ENCODE measurements at regions not wholly inside any gene's neighbourhood (a gene's known extent, or its start where the extent isn't known, plus 50 kb on each side); places are given as distances from the start of the nearest gene placed in this dataset.

DNA sequence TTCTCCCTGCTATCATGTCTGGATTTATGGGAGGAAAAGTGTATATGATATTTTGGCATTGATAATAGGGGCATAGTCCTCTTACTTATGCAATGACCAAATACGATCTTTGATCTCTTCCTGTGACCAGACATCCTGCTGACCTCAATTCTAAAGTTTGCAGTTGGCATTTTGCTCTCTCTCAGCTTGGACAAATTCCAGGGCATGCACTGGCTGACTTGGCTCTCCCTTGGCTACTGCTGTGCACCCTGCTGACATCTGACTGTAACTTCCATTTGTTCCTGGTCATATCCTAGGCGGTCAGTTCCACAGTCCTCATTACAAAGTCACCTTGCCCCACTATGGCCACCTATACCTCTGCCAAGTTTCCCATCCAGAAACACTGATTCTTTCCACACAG, 380.7 kb upstream of the NR5A2 start:
- TF ChIP-seq, protein P1, sequence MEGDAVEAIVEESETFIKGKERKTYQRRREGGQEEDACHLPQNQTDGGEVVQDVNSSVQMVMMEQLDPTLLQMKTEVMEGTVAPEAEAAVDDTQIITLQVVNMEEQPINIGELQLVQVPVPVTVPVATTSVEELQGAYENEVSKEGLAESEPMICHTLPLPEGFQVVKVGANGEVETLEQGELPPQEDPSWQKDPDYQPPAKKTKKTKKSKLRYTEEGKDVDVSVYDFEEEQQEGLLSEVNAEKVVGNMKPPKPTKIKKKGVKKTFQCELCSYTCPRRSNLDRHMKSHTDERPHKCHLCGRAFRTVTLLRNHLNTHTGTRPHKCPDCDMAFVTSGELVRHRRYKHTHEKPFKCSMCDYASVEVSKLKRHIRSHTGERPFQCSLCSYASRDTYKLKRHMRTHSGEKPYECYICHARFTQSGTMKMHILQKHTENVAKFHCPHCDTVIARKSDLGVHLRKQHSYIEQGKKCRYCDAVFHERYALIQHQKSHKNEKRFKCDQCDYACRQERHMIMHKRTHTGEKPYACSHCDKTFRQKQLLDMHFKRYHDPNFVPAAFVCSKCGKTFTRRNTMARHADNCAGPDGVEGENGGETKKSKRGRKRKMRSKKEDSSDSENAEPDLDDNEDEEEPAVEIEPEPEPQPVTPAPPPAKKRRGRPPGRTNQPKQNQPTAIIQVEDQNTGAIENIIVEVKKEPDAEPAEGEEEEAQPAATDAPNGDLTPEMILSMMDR (IDR thresholded peaks at IDR 0.05; ENCODE audit: borderline replicate concordance, extremely low read depth, insufficient read depth) = no peak
- H3K4me1 ChIP-seq (ENCODE audit: control insufficient read depth in 2 of 3, insufficient read depth in 2 of 3, low read depth in 1 of 3, low read length in 3 of 3) = no peaks in the 10 kb centered on the region
- no peaks in the 10 kb centered on the region for H3K36me3 ChIP-seq (ENCODE audit: control insufficient read depth in 2 of 3, insufficient read depth in 3 of 3, low read length in 3 of 3)
- no peak overlapping the region for H3K4me3 ChIP-seq (ENCODE audit: low read length in 3 of 3)
- H3K27me3 ChIP-seq (ENCODE audit: control insufficient read depth, insufficient read depth, low read length) = no peaks in the 10 kb centered on the region
- H3K9ac ChIP-seq (ENCODE audit: low read length in 3 of 3) = no peak overlapping the region
- DNase-seq (no peak), FAIRE-seq (no peak)
- H3K27ac ChIP-seq (ENCODE audit: low read depth in 2 of 2, low read length in 2 of 2) = no peak overlapping the region
- H3K9me3 ChIP-seq (ENCODE audit: control insufficient read depth in 2 of 3, insufficient read depth in 1 of 3, low read length in 3 of 3) = no peaks in the 10 kb centered on the region
- intact Hi-C loops (cut with DNase I) = no loop called here

DNA sequence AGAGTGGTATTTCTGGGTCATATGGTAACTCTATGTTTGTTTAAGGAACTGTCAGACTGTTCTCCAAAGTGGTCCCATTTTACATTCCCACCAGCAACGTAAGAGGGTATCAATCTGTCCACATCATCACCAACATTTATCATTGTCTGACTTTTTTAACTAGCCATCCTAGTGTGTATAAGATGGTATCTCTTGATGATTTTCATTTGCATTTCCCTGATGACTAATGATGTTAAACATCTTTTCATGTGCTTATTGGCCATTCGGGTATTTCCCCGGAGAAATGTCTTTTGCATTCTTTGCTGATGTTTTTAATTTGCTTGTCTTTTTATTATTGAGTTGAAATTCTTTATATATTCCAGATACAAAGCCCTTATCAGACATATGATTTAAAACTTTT, 370.1 kb upstream of the NR5A2 start:
- no peak for DNase-seq
- Histone ChIP-seq H3K27me3 (ENCODE audit: control insufficient read depth, insufficient read depth, low read length) (no peaks in the 10 kb centered on the region), H3K9ac (ENCODE audit: low read length in 3 of 3) (no peak overlapping the region), H3K27ac (ENCODE audit: low read depth in 2 of 2, low read length in 2 of 2) (no peak overlapping the region), H3K4me1 (ENCODE audit: control insufficient read depth in 2 of 3, insufficient read depth in 2 of 3, low read depth in 1 of 3, low read length in 3 of 3) (no peaks in the 10 kb centered on the region), H3K9me3 (ENCODE audit: control insufficient read depth in 2 of 3, insufficient read depth in 1 of 3, low read length in 3 of 3) (no peaks in the 10 kb centered on the region), H3K4me3 (ENCODE audit: low read length in 3 of 3) (no peak overlapping the region), H3K36me3 (ENCODE audit: control insufficient read depth in 2 of 3, insufficient read depth in 3 of 3, low read length in 3 of 3) (no peaks in the 10 kb centered on the region)
- intact Hi-C loops (cut with DNase I) = no loop called here
- FAIRE-seq = no peak
- TF ChIP-seq, protein P1 (IDR thresholded peaks at IDR 0.05; ENCODE audit: borderline replicate concordance, extremely low read depth, insufficient read depth) = no peak

DNA sequence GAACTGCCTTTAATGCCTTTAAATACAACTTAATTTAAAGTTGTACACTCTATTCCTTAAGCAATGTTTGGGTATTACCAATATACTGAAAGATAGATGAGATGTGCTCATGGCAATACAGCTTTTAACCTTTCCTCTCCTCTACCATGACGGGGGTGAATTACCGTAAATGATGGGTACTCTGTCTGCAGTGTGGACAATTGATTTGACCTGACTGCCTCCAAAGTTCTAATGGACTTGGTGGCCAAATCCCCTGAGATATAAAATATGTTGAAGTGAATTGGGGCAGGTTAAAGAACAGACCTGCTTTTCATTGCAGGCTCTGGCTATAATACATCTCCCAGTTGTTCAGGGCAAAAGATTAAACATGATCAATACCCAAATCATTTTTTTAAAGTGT, 367.4 kb upstream of the NR5A2 start:
- no peak for DNase-seq
- no peak for FAIRE-seq
- no peak overlapping the region for H3K4me3 ChIP-seq (ENCODE audit: low read length in 3 of 3)
- no peak overlapping the region for H3K9ac ChIP-seq (ENCODE audit: low read length in 3 of 3)
- H3K27ac ChIP-seq (ENCODE audit: low read depth in 2 of 2, low read length in 2 of 2) = no peak overlapping the region
- intact Hi-C loops (cut with DNase I) = no loop called here
- H3K4me1 ChIP-seq (ENCODE audit: control insufficient read depth in 2 of 3, insufficient read depth in 2 of 3, low read depth in 1 of 3, low read length in 3 of 3) = no peaks in the 10 kb centered on the region
- H3K36me3 ChIP-seq (ENCODE audit: control insufficient read depth in 2 of 3, insufficient read depth in 3 of 3, low read length in 3 of 3) = no peaks in the 10 kb centered on the region
- TF ChIP-seq, protein P1 (IDR thresholded peaks at IDR 0.05; ENCODE audit: borderline replicate concordance, extremely low read depth, insufficient read depth) = no peak
- H3K27me3 ChIP-seq (ENCODE audit: control insufficient read depth, insufficient read depth, low read length) = no peaks in the 10 kb centered on the region
- no peaks in the 10 kb centered on the region for H3K9me3 ChIP-seq (ENCODE audit: control insufficient read depth in 2 of 3, insufficient read depth in 1 of 3, low read length in 3 of 3)

DNA sequence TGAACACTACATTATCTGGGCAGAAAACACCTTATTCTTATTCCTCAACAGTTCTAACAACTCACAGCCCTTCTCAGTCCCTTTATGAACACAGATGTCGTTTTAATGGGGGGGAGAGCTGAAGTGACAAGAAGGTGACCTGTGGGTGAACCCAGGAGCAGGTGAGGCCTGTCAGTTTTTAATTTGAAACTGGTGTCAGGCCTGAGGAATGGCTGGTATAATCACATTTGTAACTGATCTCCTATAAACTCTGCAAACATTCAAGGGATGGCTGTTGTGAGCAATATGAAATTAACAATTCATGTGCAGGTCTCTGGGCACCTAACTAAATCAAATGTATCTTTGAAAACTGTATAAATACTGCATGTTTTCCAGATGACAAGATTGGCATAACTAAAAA, 362.1 kb upstream of the NR5A2 start:
- peak in 1 of 5 donors; percentile 21 for DNase-seq
- intact Hi-C loops (cut with DNase I) = no loop called here
- no peaks in the 10 kb centered on the region for H3K9me3 ChIP-seq (ENCODE audit: control insufficient read depth in 2 of 3, insufficient read depth in 1 of 3, low read length in 3 of 3)
- no peak overlapping the region for H3K27ac ChIP-seq (ENCODE audit: low read depth in 2 of 2, low read length in 2 of 2)
- no peaks in the 10 kb centered on the region for H3K4me1 ChIP-seq (ENCODE audit: control insufficient read depth in 2 of 3, insufficient read depth in 2 of 3, low read depth in 1 of 3, low read length in 3 of 3)
- FAIRE-seq = no peak
- no peaks in the 10 kb centered on the region for H3K27me3 ChIP-seq (ENCODE audit: control insufficient read depth, insufficient read depth, low read length)
- no peak overlapping the region for H3K9ac ChIP-seq (ENCODE audit: low read length in 3 of 3)
- H3K36me3 ChIP-seq (ENCODE audit: control insufficient read depth in 2 of 3, insufficient read depth in 3 of 3, low read length in 3 of 3) = no peaks in the 10 kb centered on the region
- no peak overlapping the region for H3K4me3 ChIP-seq (ENCODE audit: low read length in 3 of 3)
- TF ChIP-seq, protein P1 (IDR thresholded peaks at IDR 0.05; ENCODE audit: borderline replicate concordance, extremely low read depth, insufficient read depth) = no peak

Measured in kidney (tissue), 13 donors.